Activated CD4-positive, alpha-beta memory T cell treated with anti-CD3 and anti-CD28 coated beads for 36 hours (primary cell): ENCODE measurements at regions not wholly inside any gene's neighbourhood (a gene's known extent, or its start where the extent isn't known, plus 50 kb on each side); places are given as distances from the start of the nearest gene placed in this dataset.
"Not testable (repeated sequence)": the region's sequence is repeated elsewhere in the genome, so short reads cannot be mapped to it uniquely, and the experiment has no call there.

Experiments
- CTCF ChIA-PET: fragments of 350-600 bp; sonication (Branson Sonifier 250); formaldehyde crosslinking; loops from one replicate; lab custom pipeline; 2021; ENCODE audit warnings: antibody characterized with exemption, inconsistent platforms; lab: Charles Lee
- POLR2A ChIA-PET: fragments of 350-600 bp; sonication (Branson Sonifier 250); formaldehyde crosslinking; loops from one replicate; lab custom pipeline; 2021; ENCODE audit warnings: antibody characterized with exemption; lab: Charles Lee
- DNase-seq: peaks from one replicate; pipeline ENCODE4 v3.0.0-alpha.2; 2020
- H3K27ac Mint-ChIP-seq: one replicate; pipeline ENCODE4 v1.8.0; 2021; ENCODE audit warnings: mixed read lengths
- H3K27me3 Mint-ChIP-seq: one replicate; pipeline ENCODE4 v1.8.0; 2021; ENCODE audit warnings: mixed read lengths
- H3K36me3 Mint-ChIP-seq: one replicate; pipeline ENCODE4 v1.8.0; 2021; ENCODE audit warnings: mixed read lengths
- H3K4me1 Mint-ChIP-seq: one replicate; pipeline ENCODE4 v1.8.0; 2021; ENCODE audit warnings: low read depth, mixed read lengths
- H3K4me3 Mint-ChIP-seq: one replicate; pipeline ENCODE4 v1.8.0; 2021; ENCODE audit warnings: mild to moderate bottlenecking, mixed read lengths
- H3K9me3 Mint-ChIP-seq: one replicate; pipeline ENCODE4 v1.8.0; 2021; ENCODE audit warnings: mixed read lengths
- intact Hi-C: fragments of 100-400 bp; cut with micrococcal nuclease; formaldehyde crosslinking; loops from one replicate; pipeline ENCODE4 v1.15.1; 2023

DNA sequence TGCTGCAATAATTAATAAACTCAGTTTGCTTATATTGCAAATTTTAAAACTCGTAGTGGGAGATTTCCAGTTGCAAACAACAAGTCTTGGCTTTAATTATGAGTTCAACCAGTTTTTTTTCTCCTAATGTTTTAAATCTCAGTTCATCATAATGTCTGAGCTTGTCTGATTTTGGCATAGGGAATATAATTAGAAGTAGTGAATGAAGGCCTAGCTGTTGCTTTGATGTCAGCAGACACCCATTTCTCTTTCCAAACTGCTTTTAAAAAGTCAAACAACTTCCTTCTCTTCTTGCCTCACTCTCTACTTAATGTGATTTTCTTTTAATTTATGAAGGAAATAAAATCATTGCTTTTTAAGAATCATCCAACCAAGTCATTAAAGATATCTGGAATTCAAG is 1462.1 kb downstream of the DPP10 start:
- H3K36me3 Mint-ChIP-seq, result no peaks in the 10 kb centered on the region
- no peaks in the 10 kb centered on the region for H3K27me3 Mint-ChIP-seq
- POLR2A ChIA-PET, result no interaction called here
- DNase-seq, result no peak
- CTCF ChIA-PET, result no interaction called here
- no peak overlapping the region for H3K4me3 Mint-ChIP-seq
- H3K27ac Mint-ChIP-seq, result no peak overlapping the region
- intact Hi-C loops, result no loop called here
- no peaks in the 10 kb centered on the region for H3K4me1 Mint-ChIP-seq
- peaks cover 13% of the 10 kb centered on the region for H3K9me3 Mint-ChIP-seq

DNA sequence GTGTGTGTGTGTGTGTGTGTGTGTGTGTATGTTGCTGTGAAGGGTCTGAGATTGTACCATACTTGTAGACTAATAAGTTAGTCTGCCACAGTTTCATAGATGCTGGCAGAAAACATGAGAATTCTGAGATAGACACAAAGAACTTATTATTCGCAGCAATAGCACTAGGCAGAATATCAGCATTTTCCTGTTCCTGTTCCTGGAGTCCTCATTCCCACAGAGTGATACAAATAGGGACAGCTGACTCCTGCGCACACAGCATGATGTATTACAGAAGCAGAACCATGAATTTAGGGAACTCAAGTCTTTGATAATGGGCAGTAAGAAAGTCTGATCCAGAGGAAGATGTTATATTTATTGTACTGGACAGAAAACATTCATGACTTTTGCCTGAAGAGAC is 1466.3 kb downstream of the DPP10 start:
- CTCF ChIA-PET, result no interaction called here
- H3K4me3 Mint-ChIP-seq, result no peak overlapping the region
- intact Hi-C loops, result no loop called here
- H3K4me1 Mint-ChIP-seq, result no peaks in the 10 kb centered on the region
- no peak overlapping the region for H3K27ac Mint-ChIP-seq
- no peaks in the 10 kb centered on the region for H3K27me3 Mint-ChIP-seq
- H3K36me3 Mint-ChIP-seq, result no peaks in the 10 kb centered on the region
- DNase-seq, result no peak
- H3K9me3 Mint-ChIP-seq, result peaks cover 18% of the 10 kb centered on the region
- POLR2A ChIA-PET, result no interaction called here

DNA sequence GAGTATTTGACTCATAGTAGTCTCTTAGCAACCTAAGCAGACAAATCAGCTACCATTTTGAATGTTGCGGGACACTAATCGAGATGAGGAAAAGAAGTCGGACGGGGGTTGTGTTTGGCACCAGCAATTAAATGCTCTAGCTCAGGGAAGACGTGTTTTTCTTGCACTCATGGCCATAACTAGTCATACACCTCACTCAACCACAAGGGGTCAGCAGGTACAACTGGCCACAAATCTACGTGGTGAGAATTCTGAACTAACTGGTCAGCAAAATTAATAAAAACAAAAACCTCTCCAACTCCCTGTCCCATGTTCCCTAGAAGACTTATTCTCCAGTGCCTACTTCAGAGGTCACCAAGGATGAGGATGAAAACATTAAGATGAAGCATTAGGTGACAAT is 1467.8 kb downstream of the DPP10 start:
- Mint-ChIP-seq H3K27ac (no peak overlapping the region), H3K36me3 (no peaks in the 10 kb centered on the region), H3K9me3 (peaks cover 21% of the 10 kb centered on the region), H3K4me3 (no peak overlapping the region), H3K27me3 (no peaks in the 10 kb centered on the region), H3K4me1 (no peaks in the 10 kb centered on the region)
- ChIA-PET CTCF (no interaction called here), POLR2A (no interaction called here)
- intact Hi-C loops, result no loop called here
- no peak for DNase-seq

DNA sequence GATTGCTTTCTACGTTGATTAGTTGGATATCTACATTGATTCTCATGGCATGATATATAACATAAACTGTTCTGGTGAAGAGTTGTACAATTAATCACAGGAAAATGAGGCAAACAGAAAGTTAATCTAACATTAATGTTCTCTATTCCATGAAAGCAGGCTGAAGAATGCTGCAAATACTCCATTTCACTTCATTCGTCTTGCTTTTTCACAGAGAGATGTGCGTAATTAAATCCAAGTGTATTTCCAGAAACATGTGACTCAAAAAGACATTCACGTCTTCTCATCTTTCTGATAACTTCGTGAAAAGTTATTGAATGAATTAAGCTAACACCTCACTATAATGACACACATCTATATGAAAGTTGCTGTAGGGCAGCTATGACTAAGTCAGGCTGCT is 1471.5 kb downstream of the DPP10 start:
- Mint-ChIP-seq H3K4me3 (no peak overlapping the region), H3K27me3 (no peaks in the 10 kb centered on the region), H3K9me3 (peaks cover 22% of the 10 kb centered on the region), H3K36me3 (no peaks in the 10 kb centered on the region), H3K4me1 (no peaks in the 10 kb centered on the region), H3K27ac (no peak overlapping the region)
- ChIA-PET CTCF (no interaction called here), POLR2A (no interaction called here)
- intact Hi-C loops, result no loop called here
- DNase-seq, result no peak

DNA sequence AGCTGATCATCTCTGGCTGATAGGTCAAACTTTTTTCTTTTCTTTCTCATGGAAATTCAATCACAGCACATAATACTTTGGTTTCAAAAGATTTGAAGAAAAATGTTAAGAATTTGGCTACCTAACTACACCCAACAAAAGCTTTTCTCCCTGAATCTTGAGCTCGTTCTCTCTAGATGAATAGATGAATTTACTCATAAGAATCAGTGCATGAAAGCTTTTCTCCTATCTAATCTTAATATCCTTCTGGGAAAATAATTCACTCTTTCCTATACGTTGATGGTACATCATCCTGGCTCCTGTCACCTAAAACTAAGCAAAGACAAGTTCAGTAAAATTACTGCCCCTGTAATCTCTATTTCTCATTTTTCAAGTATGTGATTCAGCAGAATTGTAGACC is 1479.1 kb downstream of the DPP10 start:
- DNase-seq, result no peak
- CTCF ChIA-PET, result no interaction called here
- Mint-ChIP-seq H3K9me3 (peaks cover 33% of the 10 kb centered on the region), H3K27me3 (no peaks in the 10 kb centered on the region), H3K36me3 (no peaks in the 10 kb centered on the region), H3K27ac (no peak overlapping the region), H3K4me3 (no peak overlapping the region), H3K4me1 (no peaks in the 10 kb centered on the region)
- intact Hi-C loops, result no loop called here
- POLR2A ChIA-PET, result no interaction called here

DNA sequence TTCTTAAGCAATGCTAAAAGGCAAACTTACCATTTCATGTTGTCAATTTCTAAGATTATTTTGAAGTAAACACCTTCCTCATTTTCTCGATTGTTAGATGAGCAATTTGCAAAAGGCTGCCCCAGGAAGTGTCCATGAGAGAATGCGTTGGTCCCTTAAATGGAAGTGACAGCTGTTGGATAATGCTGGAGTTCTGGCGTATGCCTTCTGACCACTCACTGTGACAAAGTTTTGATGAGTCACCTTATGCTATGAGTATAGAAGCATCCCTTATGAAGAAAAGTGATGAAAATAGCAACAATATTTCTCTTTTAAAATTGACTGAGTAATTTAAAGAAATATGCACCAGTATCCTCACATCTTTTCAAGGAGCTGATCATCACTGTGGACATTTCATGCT is 1497.5 kb downstream of the DPP10 start:
- Mint-ChIP-seq H3K4me1 (no peaks in the 10 kb centered on the region), H3K4me3 (no peak overlapping the region), H3K27me3 (no peaks in the 10 kb centered on the region), H3K27ac (no peak overlapping the region), H3K36me3 (no peaks in the 10 kb centered on the region), H3K9me3 (peaks cover 19% of the 10 kb centered on the region)
- ChIA-PET POLR2A (no interaction called here), CTCF (no interaction called here)
- no peak for DNase-seq
- intact Hi-C loops, result no loop called here

DNA sequence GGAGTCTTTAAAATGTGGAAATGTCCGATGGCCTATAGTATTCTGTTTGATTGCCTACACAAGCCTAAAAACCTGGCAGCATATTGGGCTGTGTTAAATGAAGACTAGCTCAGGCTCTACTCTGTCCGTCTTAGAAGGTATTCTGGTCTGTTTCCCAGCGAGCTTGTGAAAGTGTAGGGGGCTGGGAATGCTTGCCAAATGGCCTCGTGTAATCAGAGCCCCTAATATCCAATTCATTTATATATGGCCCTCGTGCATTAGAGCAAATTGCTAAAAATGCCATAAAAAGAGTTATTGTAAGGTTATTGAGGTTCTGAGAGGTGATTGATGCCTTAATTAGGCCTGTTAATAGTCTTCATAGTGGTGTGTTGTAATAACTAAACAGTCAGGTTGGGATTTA is 1500.4 kb downstream of the DPP10 start:
- Mint-ChIP-seq H3K9me3 (peaks cover 12% of the 10 kb centered on the region), H3K36me3 (no peaks in the 10 kb centered on the region), H3K4me1 (no peaks in the 10 kb centered on the region), H3K27me3 (no peaks in the 10 kb centered on the region), H3K27ac (no peak overlapping the region), H3K4me3 (no peak overlapping the region)
- intact Hi-C loops, result no loop called here
- no peak for DNase-seq
- ChIA-PET POLR2A (no interaction called here), CTCF (no interaction called here)

DNA sequence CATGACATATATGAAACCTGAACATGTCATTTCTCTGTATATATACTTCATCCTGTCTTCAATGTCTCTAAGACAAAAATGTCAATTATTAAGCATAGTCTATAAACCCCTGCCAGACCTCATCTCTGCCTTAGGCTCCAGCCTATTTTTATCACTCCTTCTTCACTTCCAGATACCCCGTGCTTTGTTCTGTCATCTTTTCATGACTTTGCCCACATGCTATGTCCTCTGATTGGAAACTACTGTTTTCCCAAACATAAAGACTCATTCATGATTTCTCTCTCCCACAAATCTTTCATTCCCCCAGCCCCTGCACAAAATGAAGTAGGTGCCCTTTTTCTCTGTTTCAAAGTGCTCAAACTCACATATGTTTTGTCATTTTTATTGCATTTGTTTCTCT is 1503.9 kb downstream of the DPP10 start:
- Mint-ChIP-seq H3K27ac (no peak overlapping the region), H3K36me3 (no peaks in the 10 kb centered on the region), H3K9me3 (peaks cover 21% of the 10 kb centered on the region), H3K4me1 (no peaks in the 10 kb centered on the region), H3K4me3 (no peak overlapping the region), H3K27me3 (no peaks in the 10 kb centered on the region)
- intact Hi-C loops, result no loop called here
- ChIA-PET CTCF (no interaction called here), POLR2A (no interaction called here)
- no peak for DNase-seq

DNA sequence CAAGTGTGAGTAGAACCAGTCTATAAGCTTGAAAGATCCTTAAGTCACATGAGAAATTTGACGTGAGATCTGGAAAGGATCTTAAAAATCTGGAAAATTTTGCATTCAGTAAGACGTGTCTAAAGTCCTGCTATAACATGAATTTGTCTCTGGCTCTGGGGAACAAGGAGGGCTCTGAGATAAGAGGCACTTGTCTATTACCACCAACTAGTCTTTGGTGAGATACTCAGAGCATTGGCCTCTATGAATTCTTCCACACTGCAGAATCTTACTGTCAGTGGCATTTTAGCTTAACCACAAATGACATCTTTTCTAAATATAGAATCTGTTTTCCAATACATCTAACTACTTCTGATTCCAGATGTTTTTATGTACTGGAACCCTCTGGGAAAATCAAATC is 1504.5 kb downstream of the DPP10 start:
- Mint-ChIP-seq H3K9me3 (peaks cover 23% of the 10 kb centered on the region), H3K36me3 (no peaks in the 10 kb centered on the region), H3K27me3 (no peaks in the 10 kb centered on the region), H3K4me1 (no peaks in the 10 kb centered on the region), H3K27ac (no peak overlapping the region), H3K4me3 (no peak overlapping the region)
- intact Hi-C loops, result no loop called here
- ChIA-PET POLR2A (no interaction called here), CTCF (no interaction called here)
- no peak for DNase-seq

DNA sequence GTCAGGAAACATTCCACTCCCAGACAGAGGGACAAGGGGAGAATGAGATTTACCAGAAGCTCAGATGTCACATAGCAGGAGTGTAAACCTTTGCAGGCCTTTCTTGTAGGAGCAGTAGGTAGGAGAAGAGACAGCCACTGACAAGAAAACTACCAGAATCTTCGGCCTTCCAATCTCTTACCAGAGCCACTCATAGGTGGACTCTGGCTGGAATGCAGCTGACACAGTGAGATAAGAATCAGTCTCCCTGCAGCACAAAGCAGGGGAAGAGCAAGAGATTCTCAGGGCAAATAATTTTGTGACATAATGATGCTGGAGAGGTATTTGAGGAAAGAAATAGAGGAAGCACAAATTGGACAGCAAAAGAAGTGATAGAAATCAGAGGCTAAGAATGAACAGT is 1534.5 kb downstream of the DPP10 start:
- Mint-ChIP-seq H3K4me1 (no peaks in the 10 kb centered on the region), H3K36me3 (peaks cover 1% of the 10 kb centered on the region), H3K4me3 (no peak overlapping the region), H3K27me3 (no peaks in the 10 kb centered on the region), H3K27ac (no peak overlapping the region), H3K9me3 (peaks cover 32% of the 10 kb centered on the region)
- CTCF ChIA-PET, result no interaction called here
- POLR2A ChIA-PET, result no interaction called here
- no peak for DNase-seq
- intact Hi-C loops, result no loop called here

DNA sequence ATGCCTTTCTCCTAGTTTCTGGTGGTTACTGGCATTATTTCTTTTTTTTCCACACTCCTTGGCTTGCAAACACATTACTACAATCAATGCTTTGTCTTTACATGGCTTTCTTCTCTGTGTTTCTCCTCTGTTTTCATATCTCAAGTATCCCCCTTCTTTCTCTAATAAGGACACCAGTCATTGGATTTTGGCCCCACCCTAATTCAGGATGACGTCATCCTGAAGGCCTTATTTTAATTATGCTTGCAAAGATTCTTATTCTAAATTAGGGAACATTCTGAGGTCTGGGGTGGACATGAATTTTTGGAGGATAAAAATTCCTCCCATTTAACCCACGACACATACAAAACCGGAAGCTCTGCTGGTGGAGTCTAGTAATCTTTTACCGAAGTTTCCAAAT is 1556.6 kb downstream of the DPP10 start:
- POLR2A ChIA-PET, result no interaction called here
- intact Hi-C loops, result no loop called here
- Mint-ChIP-seq H3K36me3 (no peaks in the 10 kb centered on the region), H3K4me1 (no peaks in the 10 kb centered on the region), H3K4me3 (no peak overlapping the region), H3K9me3 (peaks cover 29% of the 10 kb centered on the region), H3K27ac (no peak overlapping the region), H3K27me3 (no peaks in the 10 kb centered on the region)
- DNase-seq, result no peak
- CTCF ChIA-PET, result no interaction called here

DNA sequence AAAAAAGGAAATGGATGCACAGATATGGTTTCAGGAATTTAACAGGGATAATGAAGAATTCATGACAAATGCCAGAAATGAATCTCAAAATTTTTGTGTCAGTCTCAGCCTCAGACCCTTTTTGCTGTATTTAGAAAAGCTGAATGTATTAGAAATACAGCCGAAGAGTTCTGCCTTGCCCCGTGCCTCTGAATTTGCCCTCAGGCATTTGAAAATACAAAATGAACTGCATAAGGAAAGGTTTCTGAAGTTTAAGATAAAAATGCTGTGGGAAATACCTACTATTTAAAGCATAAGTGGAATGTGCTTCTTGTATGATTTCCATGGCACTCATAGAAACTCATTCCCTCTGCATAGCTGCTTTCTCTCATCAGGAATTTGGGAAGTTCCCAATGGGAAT is 1580.6 kb downstream of the DPP10 start:
- POLR2A ChIA-PET, result no interaction called here
- no peak for DNase-seq
- CTCF ChIA-PET, result no interaction called here
- intact Hi-C loops, result no loop called here
- H3K9me3 Mint-ChIP-seq, result peaks cover 21% of the 10 kb centered on the region
- no peaks in the 10 kb centered on the region for H3K4me1 Mint-ChIP-seq
- H3K27me3 Mint-ChIP-seq, result no peaks in the 10 kb centered on the region
- no peak overlapping the region for H3K27ac Mint-ChIP-seq
- no peak overlapping the region for H3K4me3 Mint-ChIP-seq
- no peaks in the 10 kb centered on the region for H3K36me3 Mint-ChIP-seq

DNA sequence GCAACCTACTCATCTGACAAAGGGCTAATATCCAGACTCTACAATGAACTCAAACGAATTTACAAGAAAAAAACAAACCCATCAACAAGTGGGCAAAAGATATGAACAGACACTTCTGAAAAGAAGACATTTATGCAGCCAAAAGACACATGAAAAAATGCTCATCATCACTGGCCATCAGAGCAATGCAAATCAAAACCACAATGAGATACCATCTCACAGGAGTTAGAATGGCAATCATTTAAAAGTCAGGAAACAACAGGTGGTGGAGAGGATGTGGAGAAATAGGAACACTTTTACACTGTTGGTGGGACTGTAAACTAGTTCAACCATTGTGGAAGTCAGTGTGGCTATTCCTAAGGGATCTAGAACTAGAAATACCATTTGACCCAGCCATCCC is 1596.3 kb downstream of the DPP10 start:
- POLR2A ChIA-PET, H3K36me3 Mint-ChIP-seq, H3K4me3 Mint-ChIP-seq, intact Hi-C loops, H3K27ac Mint-ChIP-seq, DNase-seq, H3K27me3 Mint-ChIP-seq, H3K4me1 Mint-ChIP-seq, CTCF ChIA-PET: not testable (repeated sequence)
- peaks cover 14% of the 10 kb centered on the region for H3K9me3 Mint-ChIP-seq

DNA sequence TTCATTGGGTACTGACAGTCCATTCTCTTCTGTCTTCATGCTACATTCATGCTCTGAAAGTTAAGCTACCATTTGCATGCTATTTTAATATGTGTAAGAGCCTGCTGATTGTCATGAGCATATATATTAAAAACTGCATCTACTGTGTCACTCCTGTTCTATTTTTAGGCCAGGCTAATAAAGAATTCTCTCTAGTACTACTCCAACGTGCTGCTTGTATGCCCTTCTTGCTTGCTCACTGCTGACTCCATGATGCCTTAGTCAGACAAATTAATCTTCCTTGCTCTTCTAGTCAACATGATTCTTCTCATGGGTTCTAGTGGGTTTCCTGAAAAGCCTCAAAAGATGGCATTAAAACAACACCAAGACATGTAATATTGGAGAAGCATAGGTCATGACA is 1600.1 kb downstream of the DPP10 start:
- Mint-ChIP-seq H3K27ac (no peak overlapping the region), H3K27me3 (no peaks in the 10 kb centered on the region), H3K9me3 (peaks cover 21% of the 10 kb centered on the region), H3K36me3 (no peaks in the 10 kb centered on the region), H3K4me1 (no peaks in the 10 kb centered on the region), H3K4me3 (no peak overlapping the region)
- DNase-seq, result no peak
- intact Hi-C loops, result no loop called here
- ChIA-PET POLR2A (no interaction called here), CTCF (no interaction called here)
